GM19328 (cell line): ENCODE measurements at regions not wholly inside any gene's neighbourhood (a gene's known extent, or its start where the extent isn't known, plus 50 kb on each side); places are given as distances from the start of the nearest gene placed in this dataset.

ENCODE experiments used
- ATAC-seq: cut with Tn5 transposase; IDR thresholded peaks from one replicate; pipeline ENCODE4 v1.9.1; 2021; ENCODE audit warnings: mild to moderate bottlenecking, moderate library complexity; ENCODE audit not compliant: unreplicated experiment

DNA sequence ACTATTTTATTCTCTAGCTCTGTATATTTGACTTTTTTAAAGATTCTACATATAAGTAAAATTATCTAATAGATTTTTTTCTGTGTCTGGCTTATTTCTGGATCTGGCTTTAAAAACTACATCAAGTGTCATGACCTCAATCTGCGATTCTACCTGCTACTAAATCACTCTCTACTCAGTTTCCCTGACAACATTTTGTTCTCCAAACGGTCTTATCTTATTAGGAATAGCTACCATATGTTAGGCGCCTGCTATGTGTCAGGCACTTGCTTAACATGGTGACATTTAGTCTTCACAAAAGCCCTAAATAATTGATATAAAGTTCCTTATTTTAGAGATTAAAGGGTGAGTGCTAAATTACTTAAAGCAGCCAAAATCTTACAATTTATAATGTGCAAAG lies 1362.9 kb upstream of the FLRT2 start:
- ATAC-seq, result no peak

- ATAC-seq, result no peak
These were observed 1349.6 kb upstream of the FLRT2 start for GRCh38 chr14:84180336-84180735.

DNA sequence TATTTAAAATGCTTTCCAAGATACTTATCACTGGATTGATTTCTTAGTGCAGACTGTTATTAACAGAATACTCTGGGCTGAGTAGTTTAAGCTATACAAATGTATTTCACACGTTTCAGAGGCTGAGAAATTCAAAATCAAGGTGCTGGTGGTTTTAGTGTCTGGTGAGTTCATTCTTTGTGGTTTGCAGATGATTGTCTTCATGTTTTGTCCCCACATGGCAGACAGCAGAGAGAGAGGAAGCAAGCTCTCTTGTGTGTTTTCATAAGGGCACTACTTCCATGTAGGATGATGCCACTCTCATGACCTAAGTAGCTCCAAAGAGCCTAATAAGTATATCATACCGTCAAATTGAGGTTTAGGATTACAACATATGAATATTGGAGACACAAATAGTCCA lies 1348.9 kb upstream of the FLRT2 start:
- ATAC-seq, result no peak

GRCh38 chr14:84195514-84195913 lies 1334.4 kb upstream of the FLRT2 start:
- ATAC-seq, result no peak

GRCh38 chr14:84197704-84198103 lies 1332.2 kb upstream of the FLRT2 start:
- no peak for ATAC-seq

- no peak for ATAC-seq
These were observed 1327.5 kb upstream of the FLRT2 start for GRCh38 chr14:84202486-84202885.

- ATAC-seq, result no peak
These were observed 1326.0 kb upstream of the FLRT2 start for GRCh38 chr14:84203896-84204295.

DNA sequence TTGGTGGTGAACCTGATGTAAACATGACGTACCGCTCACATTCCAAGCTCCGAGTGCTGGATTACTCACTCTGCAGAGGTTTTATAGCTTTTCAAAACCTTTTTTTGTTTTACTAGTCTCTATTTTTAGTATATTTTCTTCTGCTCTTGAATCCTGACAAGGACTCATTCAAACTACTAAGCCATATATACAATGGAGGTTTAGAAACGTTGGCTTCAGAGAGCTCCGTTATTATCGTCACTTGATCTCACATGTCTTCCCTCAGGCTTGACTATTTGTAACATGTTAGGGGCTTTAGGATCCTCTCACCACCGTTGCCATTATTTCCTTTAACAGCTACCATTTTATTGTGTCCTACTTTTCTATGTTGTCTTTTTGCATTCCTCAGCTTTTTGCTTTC lies 1321.5 kb upstream of the FLRT2 start:
- no peak for ATAC-seq

- no peak for ATAC-seq
These were observed 1320.9 kb upstream of the FLRT2 start for GRCh38 chr14:84209031-84209430.

DNA sequence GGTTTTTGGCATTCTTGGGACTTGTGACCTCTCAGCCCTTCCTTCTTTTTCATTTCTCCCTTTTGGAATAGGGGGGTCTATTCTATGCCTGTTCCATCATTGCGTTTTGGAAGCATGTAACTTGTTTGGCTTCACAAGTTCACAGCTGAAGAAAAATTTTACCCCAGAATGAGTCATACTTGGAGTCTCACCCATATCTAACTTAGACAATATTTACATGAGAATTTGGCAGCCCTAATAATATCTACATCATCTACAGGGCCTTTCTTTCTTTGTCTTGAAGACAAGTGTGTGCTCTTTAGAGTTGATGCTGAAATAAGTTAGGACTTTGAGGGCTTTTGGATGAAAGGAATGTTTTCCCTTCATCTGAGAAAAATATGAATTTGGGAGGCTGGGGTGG lies 1312.9 kb upstream of the FLRT2 start:
- ATAC-seq, result no peak

DNA sequence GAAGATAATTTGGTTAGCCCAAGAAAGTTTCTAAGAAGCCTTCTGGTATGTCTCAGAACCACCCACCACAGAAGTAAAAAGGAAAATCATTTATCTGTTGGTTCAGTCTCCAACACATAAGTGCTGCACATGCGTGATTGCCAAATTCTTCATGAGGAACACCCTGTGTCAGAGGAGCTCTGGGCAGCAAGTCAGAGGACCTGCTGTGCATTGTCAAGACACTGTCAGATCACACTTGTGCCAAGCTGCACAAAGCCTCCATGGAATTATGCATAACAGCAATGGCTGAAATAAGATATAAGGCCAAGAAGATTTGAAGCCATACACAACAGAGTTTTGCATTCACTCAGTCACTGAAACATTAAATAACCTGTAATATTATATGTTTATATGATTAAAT lies 1304.7 kb upstream of the FLRT2 start:
- ATAC-seq, result no peak

DNA sequence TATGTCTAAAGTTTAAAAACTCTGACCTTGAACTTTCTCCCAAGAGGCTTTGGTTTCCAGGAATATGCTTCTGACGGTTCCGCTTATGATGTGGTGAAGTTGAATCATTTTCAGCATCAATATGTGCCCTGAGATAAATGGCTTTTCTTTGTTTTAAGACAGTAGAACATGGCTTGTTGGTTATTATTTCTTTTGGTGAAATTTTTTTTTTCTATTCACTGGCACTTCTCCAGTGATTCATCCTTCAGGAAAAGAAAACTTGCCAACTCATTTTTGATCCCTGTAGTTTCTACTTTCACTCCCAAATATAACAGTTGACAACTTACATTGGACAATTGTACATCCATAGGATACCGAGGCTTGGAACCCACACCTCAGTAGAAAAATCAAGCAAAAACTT lies 1301.2 kb upstream of the FLRT2 start:
- ATAC-seq, result no peak

- ATAC-seq, result no peak
These were observed 1295.7 kb upstream of the FLRT2 start for GRCh38 chr14:84234281-84234680.

DNA sequence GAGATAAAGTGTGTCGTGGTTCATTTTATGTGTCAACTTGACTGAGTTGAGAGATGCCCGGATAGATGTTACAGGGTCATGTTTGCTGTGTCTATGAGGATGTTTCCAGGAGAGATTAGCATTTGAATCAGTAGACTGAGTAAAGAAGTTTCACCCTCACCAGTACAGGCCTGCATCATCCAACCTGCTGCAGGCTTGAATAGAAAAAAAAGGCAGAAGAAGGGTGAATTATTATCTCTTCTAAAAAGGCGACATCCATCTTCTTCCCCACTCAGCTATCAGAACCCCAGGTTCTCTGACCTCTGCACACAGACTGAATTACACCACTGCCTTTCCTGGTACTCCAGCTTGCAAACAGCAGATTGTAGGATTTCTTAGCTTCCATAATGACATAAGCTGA lies 1293.7 kb upstream of the FLRT2 start:
- no peak for ATAC-seq

GRCh38 chr14:84237881-84238280 lies 1292.1 kb upstream of the FLRT2 start:
- ATAC-seq, result no peak

DNA sequence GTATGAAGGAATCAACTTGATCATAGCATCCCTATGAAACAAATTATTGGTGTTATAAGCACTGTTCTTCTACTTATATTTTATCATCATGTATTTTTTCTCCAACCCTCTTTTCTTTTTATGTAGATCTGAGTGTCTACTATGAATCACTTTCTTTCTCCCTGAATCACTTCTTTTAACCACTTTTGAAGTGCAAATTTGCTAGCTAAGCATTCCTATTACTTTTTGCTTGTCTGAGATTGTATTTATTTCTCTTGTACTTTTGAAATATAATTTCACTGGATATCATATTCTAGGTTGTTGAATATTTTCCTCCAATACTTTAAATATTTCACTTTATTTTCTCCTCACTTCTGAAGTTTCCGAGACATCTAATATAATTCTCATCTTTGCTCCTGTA lies 1282.3 kb upstream of the FLRT2 start:
- no peak for ATAC-seq

GRCh38 chr14:84250893-84251292 lies 1279.1 kb upstream of the FLRT2 start:
- ATAC-seq, result no peak

GRCh38 chr14:84251411-84252115 lies 1278.4 kb upstream of the FLRT2 start:
- ATAC-seq, result no peak

DNA sequence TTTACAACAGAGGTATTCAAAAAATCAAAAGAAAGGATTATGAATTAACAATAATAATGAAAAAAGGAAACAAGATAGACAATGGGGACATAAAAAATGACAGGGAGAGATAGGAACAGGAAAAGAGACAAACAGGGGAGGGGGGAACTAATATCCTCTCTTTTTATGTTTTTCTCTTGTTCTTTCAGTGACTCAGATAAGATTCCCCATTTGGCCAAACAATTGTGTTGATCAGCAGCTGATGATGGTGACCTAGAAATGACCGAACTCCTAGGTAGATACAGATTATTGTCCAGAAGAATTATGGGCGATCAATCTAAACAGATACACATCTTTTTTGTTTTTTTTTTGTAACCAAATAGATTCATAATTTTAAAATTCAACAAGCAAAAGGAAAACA lies 1277.2 kb upstream of the FLRT2 start:
- no peak for ATAC-seq

DNA sequence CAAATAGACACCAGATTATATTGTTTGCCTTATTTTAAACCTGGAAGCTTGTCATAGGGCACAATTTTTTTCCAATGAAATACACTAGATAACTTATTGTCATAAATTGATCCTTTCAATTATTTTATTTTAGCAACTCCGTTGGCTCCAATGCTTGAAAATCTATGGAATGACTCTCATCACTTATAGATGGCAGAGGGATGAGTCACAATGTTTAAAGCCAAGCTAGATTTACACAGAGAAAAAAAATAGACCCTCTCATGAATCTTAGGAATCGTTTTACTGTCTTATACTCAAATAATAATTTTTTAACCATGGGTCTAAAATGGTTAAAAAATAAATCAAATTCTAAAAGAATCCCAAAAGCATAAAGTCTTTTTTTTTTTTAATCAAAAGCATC lies 1276.6 kb upstream of the FLRT2 start:
- no peak for ATAC-seq

DNA sequence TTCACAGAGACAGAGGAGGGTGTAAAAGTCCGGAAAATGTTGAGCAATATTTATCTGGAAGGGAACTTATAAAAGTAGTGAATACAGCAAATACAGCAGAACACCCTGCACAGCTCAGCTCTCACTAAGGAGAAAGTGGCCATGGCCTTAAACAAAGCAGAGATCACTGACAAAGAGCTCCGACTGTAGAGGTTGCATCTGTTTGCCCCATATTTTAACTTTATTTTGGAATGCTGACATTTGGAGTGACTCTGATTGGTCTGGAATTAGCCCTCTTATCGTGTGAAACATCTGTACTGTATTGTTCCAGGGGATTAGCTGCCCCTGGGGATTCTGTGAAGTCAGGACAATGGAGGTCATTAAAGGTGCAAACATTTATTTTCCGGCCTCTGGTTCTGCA lies 1275.7 kb upstream of the FLRT2 start:
- no peak for ATAC-seq

DNA sequence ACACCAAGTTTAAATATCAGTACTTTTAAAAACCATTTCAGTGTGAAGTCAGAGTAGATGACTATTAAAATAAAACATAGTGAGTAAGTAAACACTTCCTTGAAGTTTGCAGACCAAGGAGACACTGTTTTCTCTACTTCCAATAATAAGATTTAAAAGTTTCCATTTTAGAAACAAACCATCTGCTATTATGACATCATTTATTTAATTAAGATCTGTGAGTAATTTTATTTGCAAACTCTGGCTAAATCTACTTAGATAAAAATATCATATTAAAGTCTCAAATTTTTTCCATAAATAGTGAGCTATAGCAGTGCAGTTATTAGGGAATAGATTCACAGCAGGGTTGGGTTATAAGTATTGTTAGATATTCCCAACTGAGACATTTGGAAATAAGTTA lies 1267.0 kb upstream of the FLRT2 start:
- ATAC-seq, result no peak

GRCh38 chr14:84272290-84272721 lies 1257.6 kb upstream of the FLRT2 start:
- no peak for ATAC-seq
